HG03139 (cell line): ENCODE measurements at regions not wholly inside any gene's neighbourhood (a gene's known extent, or its start where the extent isn't known, plus 50 kb on each side); places are given as distances from the start of the nearest gene placed in this dataset.

ENCODE experiments used
- ATAC-seq: cut with Tn5 transposase; IDR thresholded peaks from one replicate; pipeline ENCODE4 v1.9.1; 2021; ENCODE audit not compliant: unreplicated experiment

DNA sequence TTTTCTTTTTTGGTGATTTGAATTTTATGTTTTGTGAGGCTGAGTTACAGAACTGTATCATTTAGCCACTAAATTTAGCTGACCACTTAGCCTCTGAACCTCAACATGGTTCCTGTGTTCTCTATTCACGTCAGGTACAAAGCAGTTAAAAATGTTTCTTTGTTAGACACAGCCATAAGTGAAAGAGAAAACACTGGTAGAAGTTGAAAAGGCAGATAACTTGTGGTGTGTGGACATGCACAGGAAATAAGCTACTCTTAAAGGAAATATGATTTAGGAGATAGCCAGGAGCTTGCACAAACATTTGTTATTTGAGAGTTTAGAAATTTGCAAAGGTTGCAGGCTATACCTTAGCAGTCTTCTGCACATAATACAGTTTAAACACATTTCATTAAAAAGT is 171.0 kb upstream of the RPS6KA3 start:
- ATAC-seq = peak; percentile 51

- no peak for ATAC-seq
Observed at GRCh38 chrX:20435913-20436312, 169.2 kb upstream of the RPS6KA3 start.

GRCh38 chrX:20434986-20435385 is 168.3 kb upstream of the RPS6KA3 start:
- ATAC-seq = no peak

- ATAC-seq = no peak
Observed at GRCh38 chrX:20433388-20433775, 166.7 kb upstream of the RPS6KA3 start.

GRCh38 chrX:20432746-20433387 is 166.2 kb upstream of the RPS6KA3 start:
- no peak for ATAC-seq

- no peak for ATAC-seq
Observed at GRCh38 chrX:20432048-20432447, 165.3 kb upstream of the RPS6KA3 start.

DNA sequence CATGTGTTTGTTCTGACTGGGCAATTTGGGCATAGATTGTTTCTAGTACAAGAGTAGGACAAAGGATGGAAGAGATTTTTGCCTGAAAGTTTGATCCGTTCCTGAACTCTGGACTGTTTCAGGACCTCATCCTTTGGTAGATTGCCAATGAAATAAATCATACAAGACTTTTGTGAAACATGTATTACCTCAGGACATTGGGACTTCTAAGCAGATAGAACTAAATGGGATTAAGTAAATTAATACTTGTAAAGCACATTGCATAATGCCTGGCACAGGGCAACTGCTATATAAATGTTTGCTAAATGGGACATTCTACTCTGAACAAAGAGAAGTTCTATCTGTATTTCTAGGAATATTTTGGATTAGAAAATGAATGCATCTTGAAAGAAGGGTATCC is 164.8 kb upstream of the RPS6KA3 start:
- no peak for ATAC-seq

GRCh38 chrX:20427173-20427770 is 160.6 kb upstream of the RPS6KA3 start:
- no peak for ATAC-seq

- no peak for ATAC-seq
Observed at GRCh38 chrX:20421697-20422096, 155.0 kb upstream of the RPS6KA3 start.

- no peak for ATAC-seq
Observed at GRCh38 chrX:20421275-20421674, 154.6 kb upstream of the RPS6KA3 start.

- no peak for ATAC-seq
Observed at GRCh38 chrX:20420058-20420457, 153.3 kb upstream of the RPS6KA3 start.

DNA sequence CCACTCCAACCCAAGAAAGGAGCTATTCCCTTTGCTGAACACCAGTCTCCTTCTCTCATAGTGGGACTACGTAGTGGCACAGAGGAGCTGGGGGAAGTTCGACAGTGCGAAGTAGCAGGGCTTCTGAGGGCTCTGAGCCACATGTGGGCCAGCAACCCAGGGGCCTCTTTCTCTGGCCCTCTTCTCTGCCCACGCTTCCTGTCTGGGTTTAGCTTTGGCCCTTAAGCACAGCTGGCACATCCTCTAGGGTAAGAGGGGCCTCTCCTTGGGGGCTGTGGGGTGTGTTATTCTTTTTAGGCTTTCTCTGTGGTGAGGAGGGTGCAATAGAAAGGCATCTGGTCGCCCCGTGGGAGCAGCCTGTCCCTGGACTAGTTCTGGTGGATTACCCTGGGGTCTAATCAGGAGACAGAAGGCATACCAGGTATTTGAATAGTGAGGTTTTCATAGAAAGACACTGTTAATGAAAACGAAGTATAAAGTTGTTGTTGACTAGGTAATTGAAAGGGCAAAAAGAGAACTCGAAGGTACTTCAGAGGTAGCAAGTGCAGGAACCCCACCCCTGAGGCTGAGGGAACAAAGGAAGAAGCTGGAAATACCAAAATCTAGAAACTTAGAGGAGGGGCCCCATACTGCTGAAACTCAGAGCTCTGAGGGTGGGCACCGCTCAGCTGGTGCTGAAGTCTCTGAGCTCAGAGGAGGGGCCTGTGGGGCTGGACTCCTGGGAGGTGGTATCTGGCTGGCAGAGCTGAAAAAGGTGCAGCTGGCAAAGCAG is 151.9 kb upstream of the RPS6KA3 start:
- ATAC-seq = no peak

DNA sequence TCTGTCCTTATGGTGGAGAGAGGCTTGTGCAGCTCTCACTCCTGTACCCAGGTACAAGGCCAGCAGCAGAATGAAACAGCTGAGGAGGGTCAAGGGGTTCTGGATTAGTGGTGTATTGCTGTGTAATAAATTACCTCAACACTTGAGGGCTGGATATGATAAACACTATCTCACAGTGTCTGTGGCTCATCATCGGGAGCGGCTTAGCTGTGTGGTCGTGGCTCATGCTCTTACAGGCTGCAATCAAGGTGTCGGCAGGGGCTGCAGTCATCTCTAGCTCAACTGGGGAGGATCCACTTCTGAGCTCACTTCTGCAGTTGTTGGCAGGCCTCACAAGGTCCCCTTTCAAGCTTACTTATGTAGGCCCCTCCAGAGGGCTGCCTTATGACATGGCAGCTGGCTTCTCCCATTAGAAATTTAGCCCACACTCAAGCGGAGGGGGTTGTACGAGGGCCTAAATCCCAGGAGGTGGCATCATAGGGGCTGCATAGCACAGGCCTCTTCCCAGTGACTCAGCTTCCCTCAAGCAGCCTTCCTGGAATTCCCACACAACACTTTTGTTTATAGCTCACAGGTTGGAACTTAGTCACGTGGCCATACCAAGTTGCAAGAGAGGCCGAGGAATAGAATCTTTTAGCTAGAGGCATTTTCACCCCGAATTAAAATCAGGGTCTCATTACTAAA is 148.2 kb upstream of the RPS6KA3 start:
- ATAC-seq = no peak

GRCh38 chrX:20414066-20414465 is 147.4 kb upstream of the RPS6KA3 start:
- no peak for ATAC-seq

- peak; percentile 91 for ATAC-seq
Observed at GRCh38 chrX:20412871-20413486, 146.3 kb upstream of the RPS6KA3 start.

DNA sequence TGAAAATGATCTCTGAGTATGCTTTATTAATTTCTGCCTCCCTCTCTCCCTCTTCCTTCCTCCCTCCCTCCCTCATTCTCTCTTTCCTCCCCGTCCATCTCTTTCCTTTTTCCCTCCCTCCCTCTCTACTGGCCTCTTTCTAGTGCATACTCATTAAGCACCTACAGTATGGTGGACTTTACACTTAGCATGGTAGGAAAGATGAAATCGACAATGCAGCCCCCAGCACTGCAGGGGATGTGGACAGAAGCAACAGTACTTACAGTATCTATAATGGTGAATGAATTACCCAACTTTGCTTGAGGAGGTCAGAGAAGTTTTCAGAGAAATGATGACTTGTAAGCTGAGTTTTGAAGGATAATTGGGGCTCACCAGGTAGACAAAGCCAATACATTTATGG is 143.8 kb upstream of the RPS6KA3 start:
- ATAC-seq = no peak

DNA sequence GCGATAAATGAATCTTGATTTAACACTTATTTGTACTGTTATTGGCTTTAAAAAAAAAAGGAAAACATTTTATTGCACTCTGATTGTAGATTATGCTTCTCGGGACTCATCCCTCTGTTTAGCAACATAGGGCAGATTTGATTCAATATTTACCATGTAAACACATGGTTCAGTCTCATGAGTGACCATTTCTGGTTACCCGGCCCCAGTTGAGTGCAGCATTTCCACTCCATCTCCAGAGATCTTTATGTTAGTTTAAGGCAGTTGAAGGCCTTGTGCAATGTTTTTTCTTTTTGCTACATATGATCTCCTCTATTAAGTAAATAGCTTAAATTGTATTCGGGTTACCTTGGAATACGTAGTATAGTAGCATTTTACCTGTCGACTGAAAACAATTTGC is 143.3 kb upstream of the RPS6KA3 start:
- ATAC-seq = no peak

GRCh38 chrX:20402956-20403355 is 136.2 kb upstream of the RPS6KA3 start:
- ATAC-seq = no peak

DNA sequence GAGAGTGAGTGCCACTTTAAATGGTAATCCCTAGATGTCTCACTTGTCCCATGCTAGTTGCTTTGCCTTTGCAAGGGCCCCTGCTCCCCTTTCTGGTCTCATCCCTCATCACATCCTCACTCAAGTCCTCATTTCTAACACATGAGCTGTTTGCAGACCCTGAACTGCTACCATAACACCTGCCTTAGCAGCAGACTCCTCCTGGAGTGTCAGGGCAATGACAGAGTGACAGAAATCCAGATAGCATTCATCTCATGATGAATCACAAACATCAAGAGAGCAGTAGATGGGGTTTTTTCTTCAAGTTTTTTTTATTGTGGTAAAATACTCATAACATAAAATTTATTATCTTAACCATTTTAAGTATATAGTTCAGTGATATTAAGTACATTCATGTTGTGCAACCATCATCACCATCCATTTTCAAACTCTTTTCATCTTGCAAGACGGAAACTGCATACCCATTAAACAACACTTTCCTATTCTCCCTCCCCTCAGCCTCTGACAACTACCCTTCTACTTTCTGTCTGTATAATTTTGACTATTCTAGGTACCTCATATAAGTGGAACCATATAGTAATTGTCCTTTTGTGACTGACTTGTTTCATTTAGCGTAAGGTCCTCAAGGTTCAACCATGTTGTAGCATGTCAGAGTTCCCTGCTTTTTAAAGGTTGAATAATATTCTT is 133.2 kb upstream of the RPS6KA3 start:
- ATAC-seq = no peak

- ATAC-seq = no peak
Observed at GRCh38 chrX:20397587-20397986, 130.9 kb upstream of the RPS6KA3 start.

DNA sequence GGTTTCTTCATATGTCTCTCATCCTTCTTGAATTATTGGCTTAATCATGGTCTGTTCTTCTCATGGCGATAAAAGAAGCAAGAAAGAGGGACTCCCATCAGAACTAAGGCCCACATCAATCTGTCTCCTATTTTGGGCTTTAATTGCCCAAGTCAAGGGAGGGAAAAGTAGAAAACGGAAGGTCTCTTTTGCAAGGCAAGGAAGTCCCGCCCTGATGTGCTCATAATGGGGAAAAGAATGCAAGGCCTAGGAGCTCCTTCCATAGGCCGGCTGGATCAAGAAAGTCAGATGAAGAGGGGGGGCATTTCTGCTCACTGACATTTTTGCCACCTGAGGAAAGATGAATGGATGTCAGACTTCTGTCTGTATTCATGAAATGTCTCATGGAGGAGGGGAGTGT is 127.7 kb upstream of the RPS6KA3 start:
- ATAC-seq = no peak
